NCI-H1930 (cell line): ENCODE measurements at regions not wholly inside any gene's neighbourhood (a gene's known extent, or its start where the extent isn't known, plus 50 kb on each side); places are given as distances from the start of the nearest gene placed in this dataset.
"Not testable (repeated sequence)": the region's sequence is repeated elsewhere in the genome, so short reads cannot be mapped to it uniquely, and the experiment has no call there.

ENCODE experiments used
- DNase-seq, 2 experiments: peaks; one replicate each; lab custom pipeline; 2025; lab: John Stamatoyannopoulos, UW

DNA sequence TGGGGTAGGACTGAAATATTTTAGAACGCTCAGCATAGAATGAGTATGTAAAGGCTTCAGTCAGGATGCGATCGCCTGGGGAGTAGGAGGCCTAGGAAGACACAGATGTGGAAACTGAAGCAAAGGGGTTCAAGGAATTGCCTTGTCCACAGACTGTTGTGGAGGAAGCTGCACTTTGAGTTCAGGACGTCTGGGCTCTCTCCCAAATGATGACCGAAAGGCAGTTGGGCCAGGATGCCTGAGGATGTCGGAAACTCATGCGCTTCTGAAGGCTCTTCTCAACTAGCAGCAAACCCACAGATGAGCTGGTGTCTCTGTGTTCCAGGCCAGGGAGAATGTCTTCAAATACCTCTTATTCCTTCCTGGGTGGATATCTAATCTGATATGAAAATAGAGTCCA, 146.2 kb upstream of the SULF2 start:
- no peak for DNase-seq

DNA sequence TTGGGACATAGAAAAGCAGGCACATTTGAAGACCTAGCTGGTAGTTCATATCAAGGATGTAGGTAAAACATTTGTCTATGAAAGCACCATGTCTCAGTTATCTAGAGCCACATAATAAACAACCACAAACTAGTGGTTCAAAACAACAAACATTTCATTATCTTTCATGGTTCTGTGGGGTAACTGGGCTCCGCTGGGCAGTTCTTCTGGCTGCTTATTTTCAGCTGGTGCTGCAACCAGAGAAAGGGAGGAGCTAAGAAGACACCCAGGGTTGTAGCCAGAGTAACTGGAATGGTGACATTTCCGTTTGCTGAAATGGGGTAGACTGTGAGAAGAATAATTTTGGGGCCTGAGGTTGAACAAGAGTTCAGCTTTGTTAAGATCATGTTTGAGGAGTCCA, 145.7 kb upstream of the SULF2 start:
- DNase-seq = no peak

GRCh38 chr20:47929368-47930115, 144.3 kb upstream of the SULF2 start:
- DNase-seq = no peak

GRCh38 chr20:47927944-47928343, 142.7 kb upstream of the SULF2 start:
- DNase-seq = no peak

DNA sequence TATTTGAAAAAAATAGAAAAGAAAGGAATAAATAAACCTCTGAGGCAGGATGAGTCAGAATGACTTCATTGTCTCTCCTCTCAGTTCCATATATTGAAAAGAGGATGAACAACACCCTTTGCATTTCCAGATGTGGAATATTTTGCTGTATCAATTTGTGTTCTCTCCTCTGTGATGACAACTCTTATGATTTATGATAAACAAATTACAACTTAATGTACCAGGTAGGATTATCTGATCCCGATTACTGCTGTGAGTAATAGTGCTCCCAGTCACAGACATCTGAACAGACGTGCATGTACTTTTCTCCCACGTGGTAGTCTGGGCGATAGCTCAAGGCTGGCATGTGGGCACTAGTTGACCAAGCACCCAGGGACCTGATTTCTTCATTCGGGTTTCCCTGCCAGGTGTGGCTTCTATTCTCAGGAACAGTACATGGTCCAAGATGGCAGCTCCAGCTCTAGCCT, 142.1 kb upstream of the SULF2 start:
- no peak for DNase-seq

DNA sequence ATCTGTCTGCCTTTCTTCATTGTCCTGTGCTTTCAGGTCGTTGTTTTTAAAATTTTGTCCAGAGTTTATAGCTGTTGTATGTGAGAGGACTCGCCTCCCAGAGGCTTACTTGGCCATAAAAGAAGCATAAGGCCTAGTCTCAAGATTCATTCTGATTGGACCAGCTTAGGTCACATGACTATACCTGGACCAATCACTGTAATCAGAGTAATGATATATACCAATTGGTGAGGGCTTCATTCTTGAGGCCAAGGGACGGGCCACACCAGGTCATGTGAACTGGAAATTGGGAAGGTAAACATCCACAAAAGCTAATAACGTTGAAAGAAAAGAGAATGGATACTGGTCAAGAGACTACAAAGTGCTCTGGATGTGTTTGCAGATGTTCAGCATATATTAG, 141.4 kb upstream of the SULF2 start:
- no peak for DNase-seq

DNA sequence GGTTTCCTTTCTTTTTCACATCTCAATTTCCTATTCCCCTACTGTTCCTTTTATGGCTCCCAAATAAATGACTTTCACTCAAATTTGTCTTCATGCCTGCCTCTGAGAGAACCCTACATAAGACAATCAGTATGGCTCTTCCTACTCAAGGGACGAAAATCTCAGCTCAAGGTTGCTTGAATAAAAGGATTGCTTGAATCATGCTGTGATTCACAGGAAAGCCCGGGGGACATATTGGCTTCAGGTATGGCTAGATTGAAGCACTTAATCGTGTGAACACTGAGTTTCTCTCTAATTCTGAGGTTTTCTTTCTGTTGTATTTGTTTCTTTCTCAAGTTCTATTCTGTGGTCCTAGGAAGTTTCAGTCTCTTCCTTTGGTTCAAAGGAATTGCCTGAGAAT, 140.3 kb upstream of the SULF2 start:
- DNase-seq = no peak

- no peak for DNase-seq
Measured at GRCh38 chr20:47922269-47922668, 137.0 kb upstream of the SULF2 start.

DNA sequence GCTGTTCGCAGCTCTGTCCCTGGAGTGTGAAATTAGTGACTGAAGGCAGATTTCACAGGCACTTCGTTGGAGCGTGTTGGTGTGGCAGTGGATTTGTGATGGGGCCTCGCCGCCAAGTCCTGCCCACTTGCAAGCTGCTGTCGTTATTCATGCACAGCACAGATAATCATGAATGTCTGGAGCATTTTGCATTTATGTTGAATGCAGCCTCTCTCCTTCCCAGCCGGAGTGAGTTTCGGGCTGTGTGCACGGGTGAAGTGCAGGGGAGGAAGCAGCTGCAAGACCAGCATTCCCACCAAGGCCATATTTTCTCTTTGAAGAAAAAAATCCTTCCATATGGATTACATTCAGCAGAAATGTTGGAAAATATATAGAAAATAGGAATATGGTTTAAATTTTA, 136.5 kb upstream of the SULF2 start:
- not testable (repeated sequence) for DNase-seq

GRCh38 chr20:47921408-47921807, 136.1 kb upstream of the SULF2 start:
- no peak for DNase-seq

- DNase-seq = no peak
Measured at GRCh38 chr20:47917549-47918070, 132.3 kb upstream of the SULF2 start.

DNA sequence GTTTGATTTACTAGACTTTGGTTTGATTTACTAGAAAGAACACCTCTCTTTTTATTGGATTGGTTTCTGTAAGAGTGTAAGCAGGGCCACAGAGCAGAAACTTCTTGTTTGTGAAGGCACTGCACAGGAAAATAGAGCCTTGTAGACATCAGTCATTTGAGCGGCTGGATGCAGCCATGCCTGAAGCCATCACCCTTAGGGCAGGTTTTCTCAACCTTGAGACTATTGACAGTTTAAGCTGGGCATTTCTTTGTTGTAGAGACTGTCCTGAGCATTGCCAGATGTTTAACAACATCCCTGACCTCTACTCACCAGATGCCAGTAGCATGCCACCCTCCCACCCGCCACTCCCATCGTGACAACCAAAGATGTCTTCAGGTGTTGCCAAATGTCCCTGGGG, 130.2 kb upstream of the SULF2 start:
- no peak for DNase-seq

DNA sequence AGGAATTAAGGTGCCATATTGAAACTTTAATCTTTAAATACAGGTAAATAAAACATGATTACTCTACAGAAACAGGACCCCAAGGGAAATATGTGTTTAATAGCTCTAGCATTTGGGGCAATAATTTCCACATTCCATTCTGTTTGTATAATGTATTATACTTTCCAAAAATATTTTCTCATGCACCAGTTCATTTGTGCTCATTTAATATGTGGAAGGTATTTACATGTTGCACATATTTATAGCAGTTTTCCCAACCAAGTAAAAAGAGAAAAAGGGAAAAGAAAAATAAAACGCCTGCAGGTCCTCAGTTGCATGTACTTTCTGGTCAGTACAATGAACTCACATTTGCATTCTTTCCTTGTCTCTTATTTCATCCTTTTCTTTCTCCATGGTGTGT, 129.5 kb upstream of the SULF2 start:
- no peak for DNase-seq

DNA sequence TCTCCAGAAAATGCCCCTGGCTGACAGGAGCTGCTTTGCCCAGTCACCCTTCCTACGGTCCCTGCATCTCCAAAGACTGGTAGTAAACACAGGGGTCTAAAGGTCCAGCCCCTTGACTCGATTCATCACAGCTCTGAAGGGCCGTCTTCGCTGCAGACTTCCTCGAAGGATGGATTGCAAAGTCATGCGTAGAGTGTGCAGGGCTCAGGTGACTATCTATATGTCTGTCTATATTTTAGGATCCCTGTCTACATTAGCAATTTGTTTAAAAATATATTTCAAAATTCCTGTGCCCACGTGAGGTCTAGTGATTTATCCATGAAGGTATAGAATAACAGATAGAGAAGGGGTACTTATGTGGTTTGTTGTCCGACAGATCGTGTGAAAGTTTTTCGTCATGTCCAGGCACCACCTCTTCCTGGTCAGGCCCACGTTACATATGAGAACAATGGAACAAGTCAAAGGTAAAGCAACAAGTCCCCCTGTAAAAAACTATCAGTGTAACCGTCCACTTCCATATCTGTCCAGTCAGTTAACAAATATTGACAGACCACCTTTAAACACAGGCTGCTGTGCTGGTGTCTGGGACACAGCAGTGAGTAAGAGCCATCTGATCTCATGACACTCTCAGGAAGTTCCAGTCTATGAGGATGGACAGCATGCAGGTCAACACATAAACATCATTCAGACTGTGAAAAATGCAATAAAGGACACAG, 127.7 kb upstream of the SULF2 start:
- DNase-seq = not testable (repeated sequence)

DNA sequence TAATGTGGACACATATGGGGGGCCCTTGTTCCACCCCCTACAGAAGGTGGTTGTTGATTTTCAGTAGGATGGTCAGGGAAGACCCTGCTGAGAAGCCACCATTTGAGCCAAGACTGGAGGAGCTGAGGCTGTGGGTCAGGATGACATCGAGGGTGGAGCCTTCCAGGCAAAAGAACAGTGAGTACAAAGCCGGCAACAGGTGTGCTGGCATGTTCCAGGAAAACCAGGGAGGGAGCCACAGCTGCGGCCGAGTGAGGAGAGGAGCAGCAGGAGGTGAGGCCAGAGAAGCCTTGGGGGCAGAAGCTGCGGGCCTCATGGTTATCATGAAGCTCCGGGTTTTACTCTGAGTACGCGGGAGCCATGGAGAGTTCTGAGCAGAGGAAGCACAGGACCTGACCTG, 126.9 kb upstream of the SULF2 start:
- not testable (repeated sequence) for DNase-seq

- DNase-seq = not testable (repeated sequence)
Measured at GRCh38 chr20:47909696-47910369, 124.6 kb upstream of the SULF2 start.

DNA sequence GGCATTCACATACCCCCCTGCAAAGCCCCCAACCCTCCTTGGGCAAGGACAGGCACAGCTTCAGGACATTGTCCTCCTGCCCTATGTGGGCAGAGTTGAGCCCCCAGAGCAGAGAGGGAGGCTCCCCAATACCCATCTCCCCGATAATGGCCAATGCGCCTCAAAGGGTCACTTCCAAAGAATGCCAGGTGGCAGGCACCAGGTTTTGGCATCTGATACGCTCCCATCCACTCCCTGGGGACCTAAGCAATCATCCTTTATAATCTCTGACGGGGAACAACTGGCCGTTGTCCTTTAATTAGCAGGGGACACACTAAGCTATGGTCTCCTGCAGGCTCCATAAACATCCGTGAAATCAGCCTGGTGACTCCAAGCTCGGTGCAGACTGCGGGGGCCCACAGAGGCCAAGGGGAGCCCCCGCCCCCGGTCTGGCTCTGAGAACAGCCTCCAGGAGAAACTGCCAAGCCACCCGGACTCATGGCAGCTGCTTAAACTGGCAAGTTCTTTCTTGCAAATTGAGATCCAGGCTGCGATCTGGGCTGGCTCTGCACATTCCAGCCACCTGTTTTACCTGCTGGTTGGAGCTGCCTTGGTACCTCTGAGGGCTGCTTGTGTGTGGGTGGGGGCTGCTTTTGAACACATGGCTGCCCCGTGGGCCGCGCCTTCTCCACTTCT, 123.2 kb upstream of the SULF2 start:
- DNase-seq = not testable (repeated sequence)

GRCh38 chr20:47907951-47908350, 122.7 kb upstream of the SULF2 start:
- DNase-seq = not testable (repeated sequence)

DNA sequence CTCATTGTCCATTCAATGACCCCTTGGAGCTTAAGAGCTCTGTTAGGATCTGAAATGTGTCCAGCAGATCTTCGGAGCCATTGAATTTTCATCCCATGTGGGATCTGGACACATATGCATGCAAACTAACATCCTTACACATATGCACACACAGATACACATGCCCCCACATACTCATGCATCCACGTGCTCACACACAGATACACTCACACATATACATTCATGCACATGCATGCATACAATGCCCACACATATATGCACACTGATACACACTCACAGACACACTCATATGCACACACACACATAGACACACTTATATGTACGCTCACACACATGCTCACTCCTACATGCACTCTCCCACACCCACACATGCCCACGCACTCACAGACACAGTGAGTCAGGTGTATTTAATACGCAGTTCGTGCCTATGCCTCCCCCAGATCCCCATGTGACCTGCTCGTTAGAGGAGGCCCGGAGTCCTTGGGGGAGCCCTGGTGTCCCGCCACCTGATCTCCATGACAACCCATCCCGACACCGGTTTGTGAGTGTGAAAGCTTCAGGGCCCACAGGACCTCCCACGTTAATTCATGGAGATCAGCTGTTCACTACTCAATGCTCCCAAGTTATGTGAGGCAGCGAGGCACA, 121.9 kb upstream of the SULF2 start:
- DNase-seq = no peak

GRCh38 chr20:47906348-47906660, 121.0 kb upstream of the SULF2 start:
- DNase-seq = no peak

GRCh38 chr20:47905628-47906347, 120.5 kb upstream of the SULF2 start:
- no peak for DNase-seq
